ENCODE measurements at regions not wholly inside any gene's neighbourhood (a gene's known extent, or its start where the extent isn't known, plus 50 kb on each side); places are given as distances from the start of the nearest gene placed in this dataset.

DNA sequence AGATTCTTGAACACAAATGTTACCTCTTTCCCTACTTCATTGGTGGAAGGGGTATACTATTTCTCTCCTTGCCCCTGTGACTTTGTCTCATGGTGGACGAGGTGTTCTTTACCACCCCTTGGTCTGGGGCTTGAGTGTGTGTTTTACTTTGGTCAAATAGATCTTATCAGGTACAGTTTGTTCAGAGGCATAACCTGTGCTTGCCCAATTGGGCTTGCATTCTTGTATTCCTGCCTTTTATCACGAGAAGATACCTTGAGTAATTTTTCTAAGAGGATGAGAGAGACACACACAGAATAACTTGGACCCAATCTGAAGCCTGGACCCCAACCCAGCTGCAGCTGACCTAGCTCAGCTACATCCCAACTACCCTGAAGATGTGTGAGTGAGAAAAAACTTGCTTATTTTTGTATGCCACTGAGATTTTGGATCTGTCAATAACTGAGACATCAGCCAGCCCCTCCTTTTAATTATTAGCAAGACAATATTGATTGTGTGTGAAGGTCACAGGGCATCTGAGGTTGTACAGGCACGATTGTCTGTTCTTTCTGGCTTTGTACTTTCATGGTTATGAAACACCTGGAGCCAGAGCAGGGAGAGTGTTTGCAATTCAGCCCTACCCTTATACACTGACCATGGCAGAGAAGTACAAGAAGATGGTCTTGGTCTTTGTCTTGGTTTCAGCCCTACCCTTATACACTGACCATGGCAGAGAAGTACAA, 204.7 kb upstream of the SLC35B3 start (continued):
- TF ChIP-seq POLR2AphosphoS5 (IDR thresholded peaks at IDR 0.05; ENCODE audit: low read depth, low read length) (no peak), RFXAP (CRISPR knock-in tag; IDR thresholded peaks at IDR 0.05; ENCODE audit: borderline replicate concordance) (no peak), ZNF709 (CRISPR knock-in tag; IDR thresholded peaks at IDR 0.05) (no peak), BHLHE40 (IDR thresholded peaks at IDR 0.05; ENCODE audit: low read length) (0 out of 2 replicates have a peak, but pooled peaks have one; percentile 19), ZNF569 (CRISPR knock-in tag; IDR thresholded peaks at IDR 0.05; ENCODE audit: borderline replicate concordance) (no peak), SP140L (CRISPR knock-in tag; IDR thresholded peaks at IDR 0.05; ENCODE audit: borderline replicate concordance) (no peak), RFX3 (CRISPR knock-in tag; IDR thresholded peaks at IDR 0.05) (no peak), TBX2 (CRISPR knock-in tag; IDR thresholded peaks at IDR 0.05; ENCODE audit: borderline replicate concordance) (no peak), GTF2F1 (IDR thresholded peaks at IDR 0.05; ENCODE audit: low read length) (no peak)
- TF ChIP-seq, protein P1, sequence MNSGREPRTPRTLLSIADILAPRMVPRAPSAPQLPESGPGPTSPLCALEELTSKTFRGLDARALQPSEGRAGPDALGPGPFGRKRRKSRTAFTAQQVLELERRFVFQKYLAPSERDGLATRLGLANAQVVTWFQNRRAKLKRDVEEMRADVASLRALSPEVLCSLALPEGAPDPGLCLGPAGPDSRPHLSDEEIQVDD (CRISPR knock-in tag; IDR thresholded peaks at IDR 0.05; ENCODE audit: borderline replicate concordance), result no peak
- TF ChIP-seq, protein P2, sequence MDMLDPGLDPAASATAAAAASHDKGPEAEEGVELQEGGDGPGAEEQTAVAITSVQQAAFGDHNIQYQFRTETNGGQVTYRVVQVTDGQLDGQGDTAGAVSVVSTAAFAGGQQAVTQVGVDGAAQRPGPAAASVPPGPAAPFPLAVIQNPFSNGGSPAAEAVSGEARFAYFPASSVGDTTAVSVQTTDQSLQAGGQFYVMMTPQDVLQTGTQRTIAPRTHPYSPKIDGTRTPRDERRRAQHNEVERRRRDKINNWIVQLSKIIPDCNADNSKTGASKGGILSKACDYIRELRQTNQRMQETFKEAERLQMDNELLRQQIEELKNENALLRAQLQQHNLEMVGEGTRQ (IDR thresholded peaks at IDR 0.05; ENCODE audit: low read depth, low read length), result no peak
- TF ChIP-seq, protein P2 (CRISPR knock-in tag; IDR thresholded peaks at IDR 0.05; ENCODE audit: borderline replicate concordance), result no peak
- TF ChIP-seq, protein P3, sequence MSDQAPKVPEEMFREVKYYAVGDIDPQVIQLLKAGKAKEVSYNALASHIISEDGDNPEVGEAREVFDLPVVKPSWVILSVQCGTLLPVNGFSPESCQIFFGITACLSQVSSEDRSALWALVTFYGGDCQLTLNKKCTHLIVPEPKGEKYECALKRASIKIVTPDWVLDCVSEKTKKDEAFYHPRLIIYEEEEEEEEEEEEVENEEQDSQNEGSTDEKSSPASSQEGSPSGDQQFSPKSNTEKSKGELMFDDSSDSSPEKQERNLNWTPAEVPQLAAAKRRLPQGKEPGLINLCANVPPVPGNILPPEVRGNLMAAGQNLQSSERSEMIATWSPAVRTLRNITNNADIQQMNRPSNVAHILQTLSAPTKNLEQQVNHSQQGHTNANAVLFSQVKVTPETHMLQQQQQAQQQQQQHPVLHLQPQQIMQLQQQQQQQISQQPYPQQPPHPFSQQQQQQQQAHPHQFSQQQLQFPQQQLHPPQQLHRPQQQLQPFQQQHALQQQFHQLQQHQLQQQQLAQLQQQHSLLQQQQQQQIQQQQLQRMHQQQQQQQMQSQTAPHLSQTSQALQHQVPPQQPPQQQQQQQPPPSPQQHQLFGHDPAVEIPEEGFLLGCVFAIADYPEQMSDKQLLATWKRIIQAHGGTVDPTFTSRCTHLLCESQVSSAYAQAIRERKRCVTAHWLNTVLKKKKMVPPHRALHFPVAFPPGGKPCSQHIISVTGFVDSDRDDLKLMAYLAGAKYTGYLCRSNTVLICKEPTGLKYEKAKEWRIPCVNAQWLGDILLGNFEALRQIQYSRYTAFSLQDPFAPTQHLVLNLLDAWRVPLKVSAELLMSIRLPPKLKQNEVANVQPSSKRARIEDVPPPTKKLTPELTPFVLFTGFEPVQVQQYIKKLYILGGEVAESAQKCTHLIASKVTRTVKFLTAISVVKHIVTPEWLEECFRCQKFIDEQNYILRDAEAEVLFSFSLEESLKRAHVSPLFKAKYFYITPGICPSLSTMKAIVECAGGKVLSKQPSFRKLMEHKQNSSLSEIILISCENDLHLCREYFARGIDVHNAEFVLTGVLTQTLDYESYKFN (CRISPR knock-in tag; conservative IDR thresholded peaks at IDR 0.05), result peak; percentile 59
- TF ChIP-seq, protein P4, sequence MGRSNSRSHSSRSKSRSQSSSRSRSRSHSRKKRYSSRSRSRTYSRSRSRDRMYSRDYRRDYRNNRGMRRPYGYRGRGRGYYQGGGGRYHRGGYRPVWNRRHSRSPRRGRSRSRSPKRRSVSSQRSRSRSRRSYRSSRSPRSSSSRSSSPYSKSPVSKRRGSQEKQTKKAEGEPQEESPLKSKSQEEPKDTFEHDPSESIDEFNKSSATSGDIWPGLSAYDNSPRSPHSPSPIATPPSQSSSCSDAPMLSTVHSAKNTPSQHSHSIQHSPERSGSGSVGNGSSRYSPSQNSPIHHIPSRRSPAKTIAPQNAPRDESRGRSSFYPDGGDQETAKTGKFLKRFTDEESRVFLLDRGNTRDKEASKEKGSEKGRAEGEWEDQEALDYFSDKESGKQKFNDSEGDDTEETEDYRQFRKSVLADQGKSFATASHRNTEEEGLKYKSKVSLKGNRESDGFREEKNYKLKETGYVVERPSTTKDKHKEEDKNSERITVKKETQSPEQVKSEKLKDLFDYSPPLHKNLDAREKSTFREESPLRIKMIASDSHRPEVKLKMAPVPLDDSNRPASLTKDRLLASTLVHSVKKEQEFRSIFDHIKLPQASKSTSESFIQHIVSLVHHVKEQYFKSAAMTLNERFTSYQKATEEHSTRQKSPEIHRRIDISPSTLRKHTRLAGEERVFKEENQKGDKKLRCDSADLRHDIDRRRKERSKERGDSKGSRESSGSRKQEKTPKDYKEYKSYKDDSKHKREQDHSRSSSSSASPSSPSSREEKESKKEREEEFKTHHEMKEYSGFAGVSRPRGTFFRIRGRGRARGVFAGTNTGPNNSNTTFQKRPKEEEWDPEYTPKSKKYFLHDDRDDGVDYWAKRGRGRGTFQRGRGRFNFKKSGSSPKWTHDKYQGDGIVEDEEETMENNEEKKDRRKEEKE (IDR thresholded peaks at IDR 0.05), result no peak
- TF ChIP-seq, protein P5, sequence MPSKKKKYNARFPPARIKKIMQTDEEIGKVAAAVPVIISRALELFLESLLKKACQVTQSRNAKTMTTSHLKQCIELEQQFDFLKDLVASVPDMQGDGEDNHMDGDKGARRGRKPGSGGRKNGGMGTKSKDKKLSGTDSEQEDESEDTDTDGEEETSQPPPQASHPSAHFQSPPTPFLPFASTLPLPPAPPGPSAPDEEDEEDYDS (CRISPR knock-in tag; IDR thresholded peaks at IDR 0.05), result no peak
- TF ChIP-seq, protein P6, sequence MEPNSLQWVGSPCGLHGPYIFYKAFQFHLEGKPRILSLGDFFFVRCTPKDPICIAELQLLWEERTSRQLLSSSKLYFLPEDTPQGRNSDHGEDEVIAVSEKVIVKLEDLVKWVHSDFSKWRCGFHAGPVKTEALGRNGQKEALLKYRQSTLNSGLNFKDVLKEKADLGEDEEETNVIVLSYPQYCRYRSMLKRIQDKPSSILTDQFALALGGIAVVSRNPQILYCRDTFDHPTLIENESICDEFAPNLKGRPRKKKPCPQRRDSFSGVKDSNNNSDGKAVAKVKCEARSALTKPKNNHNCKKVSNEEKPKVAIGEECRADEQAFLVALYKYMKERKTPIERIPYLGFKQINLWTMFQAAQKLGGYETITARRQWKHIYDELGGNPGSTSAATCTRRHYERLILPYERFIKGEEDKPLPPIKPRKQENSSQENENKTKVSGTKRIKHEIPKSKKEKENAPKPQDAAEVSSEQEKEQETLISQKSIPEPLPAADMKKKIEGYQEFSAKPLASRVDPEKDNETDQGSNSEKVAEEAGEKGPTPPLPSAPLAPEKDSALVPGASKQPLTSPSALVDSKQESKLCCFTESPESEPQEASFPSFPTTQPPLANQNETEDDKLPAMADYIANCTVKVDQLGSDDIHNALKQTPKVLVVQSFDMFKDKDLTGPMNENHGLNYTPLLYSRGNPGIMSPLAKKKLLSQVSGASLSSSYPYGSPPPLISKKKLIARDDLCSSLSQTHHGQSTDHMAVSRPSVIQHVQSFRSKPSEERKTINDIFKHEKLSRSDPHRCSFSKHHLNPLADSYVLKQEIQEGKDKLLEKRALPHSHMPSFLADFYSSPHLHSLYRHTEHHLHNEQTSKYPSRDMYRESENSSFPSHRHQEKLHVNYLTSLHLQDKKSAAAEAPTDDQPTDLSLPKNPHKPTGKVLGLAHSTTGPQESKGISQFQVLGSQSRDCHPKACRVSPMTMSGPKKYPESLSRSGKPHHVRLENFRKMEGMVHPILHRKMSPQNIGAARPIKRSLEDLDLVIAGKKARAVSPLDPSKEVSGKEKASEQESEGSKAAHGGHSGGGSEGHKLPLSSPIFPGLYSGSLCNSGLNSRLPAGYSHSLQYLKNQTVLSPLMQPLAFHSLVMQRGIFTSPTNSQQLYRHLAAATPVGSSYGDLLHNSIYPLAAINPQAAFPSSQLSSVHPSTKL (CRISPR knock-in tag; IDR thresholded peaks at IDR 0.05), result peak; percentile 27; the same call in 1 of the 2 replicates

Data from HepG2 (cell line).